ENCODE measurements at regions not wholly inside any gene's neighbourhood (a gene's known extent, or its start where the extent isn't known, plus 50 kb on each side); places are given as distances from the start of the nearest gene placed in this dataset.
"Not testable (repeated sequence)": the region's sequence is repeated elsewhere in the genome, so short reads cannot be mapped to it uniquely, and the experiment has no call there.

GRCh38 chr5:21494033-21494432, 1359.1 kb downstream of the CDH12 start:
- TF ChIP-seq POLR2A (IDR thresholded peaks at IDR 0.05; ENCODE audit: low read length); GATA1 (IDR thresholded peaks at IDR 0.05; ENCODE audit: low read depth, low read length): not testable (repeated sequence)
